GM12872 (cell line): ENCODE measurements at regions not wholly inside any gene's neighbourhood (a gene's known extent, or its start where the extent isn't known, plus 50 kb on each side); places are given as distances from the start of the nearest gene placed in this dataset.

Source experiments
- TF ChIP-seq, protein P1 (sequence below): IDR thresholded peaks from 3 replicates; pipeline ENCODE4 v1.5.1; 2011; ENCODE audit warnings: low read depth, mild to moderate bottlenecking, low read length, moderate library complexity; ENCODE audit not compliant: insufficient read depth

DNA sequence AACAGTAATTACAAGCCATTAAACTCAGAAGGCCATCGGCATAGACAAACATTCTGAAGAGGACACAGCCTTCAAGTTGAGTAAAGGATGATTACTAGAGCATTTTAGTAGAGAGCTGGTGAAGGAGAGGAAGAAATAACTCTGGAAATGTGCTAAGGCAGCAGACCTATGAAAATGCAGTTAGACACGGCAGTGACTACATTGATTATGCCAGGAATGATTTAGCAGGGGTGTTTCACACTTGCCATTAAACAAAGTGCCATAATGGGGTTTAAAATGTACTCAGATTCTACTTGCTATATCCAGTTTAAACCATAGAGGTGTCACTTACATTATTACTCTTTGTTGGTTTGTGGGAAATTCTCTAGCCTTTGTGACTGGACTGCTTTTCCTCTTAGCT, 372.3 kb downstream of the CPS1 start:
- TF ChIP-seq, protein P1, sequence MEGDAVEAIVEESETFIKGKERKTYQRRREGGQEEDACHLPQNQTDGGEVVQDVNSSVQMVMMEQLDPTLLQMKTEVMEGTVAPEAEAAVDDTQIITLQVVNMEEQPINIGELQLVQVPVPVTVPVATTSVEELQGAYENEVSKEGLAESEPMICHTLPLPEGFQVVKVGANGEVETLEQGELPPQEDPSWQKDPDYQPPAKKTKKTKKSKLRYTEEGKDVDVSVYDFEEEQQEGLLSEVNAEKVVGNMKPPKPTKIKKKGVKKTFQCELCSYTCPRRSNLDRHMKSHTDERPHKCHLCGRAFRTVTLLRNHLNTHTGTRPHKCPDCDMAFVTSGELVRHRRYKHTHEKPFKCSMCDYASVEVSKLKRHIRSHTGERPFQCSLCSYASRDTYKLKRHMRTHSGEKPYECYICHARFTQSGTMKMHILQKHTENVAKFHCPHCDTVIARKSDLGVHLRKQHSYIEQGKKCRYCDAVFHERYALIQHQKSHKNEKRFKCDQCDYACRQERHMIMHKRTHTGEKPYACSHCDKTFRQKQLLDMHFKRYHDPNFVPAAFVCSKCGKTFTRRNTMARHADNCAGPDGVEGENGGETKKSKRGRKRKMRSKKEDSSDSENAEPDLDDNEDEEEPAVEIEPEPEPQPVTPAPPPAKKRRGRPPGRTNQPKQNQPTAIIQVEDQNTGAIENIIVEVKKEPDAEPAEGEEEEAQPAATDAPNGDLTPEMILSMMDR, result no peak

DNA sequence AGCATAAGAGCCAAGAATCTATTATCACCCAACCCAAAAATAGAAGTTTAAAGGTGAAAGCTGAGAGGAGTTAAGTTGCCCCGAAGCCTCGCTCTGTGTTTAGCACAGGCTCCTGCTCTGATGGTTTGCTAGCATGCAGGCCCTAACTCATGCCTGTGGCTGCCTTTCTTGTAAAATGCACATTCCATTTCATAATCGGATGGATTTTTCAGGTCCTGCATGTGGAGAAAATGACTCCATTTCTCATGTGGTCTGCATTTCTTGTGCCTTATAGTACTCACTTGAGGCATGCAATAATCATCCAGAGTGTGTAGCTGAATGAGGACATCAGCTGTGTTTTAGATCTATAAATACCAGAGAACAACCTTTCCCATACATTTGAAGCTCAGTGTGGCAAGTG, 381.8 kb downstream of the CPS1 start:
- TF ChIP-seq, protein P1, result no peak

DNA sequence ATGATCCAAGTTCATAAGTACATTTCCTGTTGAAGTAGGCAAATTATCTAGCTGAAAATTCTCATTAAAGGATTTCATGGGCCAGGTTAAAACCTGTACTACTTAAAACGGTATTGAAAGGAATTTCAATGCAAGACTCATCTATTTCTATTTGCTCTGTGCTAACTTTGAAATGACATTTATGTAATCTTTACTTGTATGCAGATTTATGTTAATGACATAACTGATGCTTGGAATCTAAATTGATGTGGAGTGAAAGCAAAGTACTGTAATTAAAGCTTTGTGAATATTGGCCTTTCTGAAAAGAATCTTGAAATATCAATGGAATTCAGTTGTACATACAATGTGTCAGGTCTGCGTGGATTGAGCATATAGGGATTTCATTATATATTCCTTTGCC, 390.0 kb downstream of the CPS1 start:
- TF ChIP-seq, protein P1, result no peak

DNA sequence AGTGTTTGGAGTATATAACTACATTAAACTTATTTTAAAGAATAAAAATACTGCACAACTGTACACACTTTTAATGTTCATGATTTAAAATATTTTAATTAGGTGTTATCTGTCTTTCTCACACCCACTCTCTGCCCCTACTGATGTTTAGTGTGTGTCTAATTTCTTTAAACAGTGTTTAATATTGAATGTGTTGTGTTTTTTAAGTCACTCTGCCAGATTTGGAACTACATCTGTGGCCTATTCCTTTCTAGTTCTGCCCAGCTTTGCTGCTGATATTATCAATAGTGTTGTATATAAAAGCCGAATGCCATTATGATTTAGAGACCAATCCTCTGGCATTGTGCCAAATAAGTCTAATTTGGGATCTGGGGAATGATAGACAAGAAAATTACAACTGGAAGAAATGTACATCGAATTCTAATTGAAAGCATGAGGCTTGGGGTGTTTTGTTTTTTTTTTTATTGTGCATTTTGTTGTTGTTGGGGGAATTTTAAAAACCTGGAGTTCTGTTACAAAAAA, 398.0 kb downstream of the CPS1 start:
- TF ChIP-seq, protein P1, result no peak

DNA sequence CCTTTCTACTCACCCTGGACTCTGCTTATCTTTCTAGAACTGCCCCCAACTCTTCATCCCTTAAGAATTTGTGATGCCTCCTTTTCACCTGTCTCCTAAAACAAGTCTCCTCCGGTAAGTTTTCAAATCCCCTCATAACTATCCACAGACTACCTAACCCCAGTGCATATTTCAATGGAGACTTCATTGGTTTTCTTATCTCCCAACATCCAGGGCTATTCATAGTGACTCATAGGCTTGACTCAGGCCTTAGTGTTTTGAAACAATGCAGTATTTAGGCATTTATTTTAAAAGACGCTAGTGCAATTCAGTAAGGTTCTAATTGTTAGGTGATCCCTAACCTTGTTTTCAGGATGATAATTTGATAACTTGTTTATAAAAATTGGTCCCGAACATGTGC, 399.2 kb downstream of the CPS1 start:
- TF ChIP-seq, protein P1, result no peak

DNA sequence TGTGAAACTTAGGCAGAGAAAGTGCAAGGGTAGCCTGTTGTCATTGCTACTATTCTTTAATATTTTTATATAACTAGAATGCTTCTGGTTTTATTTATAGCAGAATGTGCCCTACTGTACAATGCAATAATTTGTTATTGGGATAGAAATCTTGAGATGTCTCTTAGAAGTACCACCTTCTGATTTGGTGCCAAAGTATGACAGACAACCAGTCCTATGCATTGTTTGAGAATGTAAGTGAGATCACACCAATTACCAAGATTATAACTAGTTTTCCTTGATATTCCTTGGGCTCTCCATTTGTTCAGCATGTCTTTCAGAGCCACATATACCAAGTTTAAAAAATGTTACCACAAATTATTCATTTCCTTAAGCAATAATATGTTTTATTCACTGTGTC, 399.7 kb downstream of the CPS1 start:
- TF ChIP-seq, protein P1, result no peak

DNA sequence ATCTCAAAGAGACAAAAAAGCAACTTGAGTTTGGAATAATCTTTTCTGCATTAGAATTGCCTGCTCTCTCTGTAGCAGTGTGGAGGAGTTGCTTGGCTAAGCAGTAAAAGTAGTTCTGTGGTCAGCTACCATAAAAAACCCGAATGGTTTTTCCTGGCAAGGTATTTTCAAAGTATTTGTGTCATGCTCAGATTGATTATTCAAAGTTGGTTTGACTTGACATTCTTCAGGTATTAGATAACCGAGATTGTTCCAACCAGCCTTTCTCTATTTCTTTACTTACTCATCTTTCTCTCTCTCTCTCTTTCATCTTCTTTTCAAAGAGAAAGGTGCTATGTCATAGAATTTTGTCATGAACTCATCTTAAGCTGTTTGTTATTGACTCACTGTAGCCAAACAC, 404.9 kb downstream of the CPS1 start:
- TF ChIP-seq, protein P1, result no peak
